Spleen (tissue), 7 donors: ENCODE measurements at regions not wholly inside any gene's neighbourhood (a gene's known extent, or its start where the extent isn't known, plus 50 kb on each side); places are given as distances from the start of the nearest gene placed in this dataset.

Experiments used
- POLR2AphosphoS5 ChIP-seq, 3 donors: sonication (generic); formaldehyde crosslinking; IDR thresholded peaks; one replicate each; pipeline ENCODE4 v1.5.1; 2017; ENCODE audit warnings: antibody characterized with exemption in 3 of 3
- TF ChIP-seq, protein P1 (sequence below), 11 experiments: fragments of 200-600 bp in 7 of 11; fragments of 450-650 bp in 4 of 11; sonication (generic) in 4 of 11; IDR thresholded peaks in 8 of 11; conservative IDR thresholded peaks in 3 of 11; 1 replicate in 7 of 11; 2 replicates in 4 of 11; pipeline versions ENCODE4 v1.4.0 to v1.8.0; 2016 to 2021; ENCODE audit warnings: antibody characterized with exemption in 11 of 11, inconsistent platforms in 4 of 11, mild to moderate bottlenecking in 1 of 11
- donor health status: DM: no; HTN: no; CAD: no; lungs with moderate emphysema.
- donor health status: DM: no; HTN: no; CAD: no.
- donor health status: DM: no; HTN: no; CAD: no.

DNA sequence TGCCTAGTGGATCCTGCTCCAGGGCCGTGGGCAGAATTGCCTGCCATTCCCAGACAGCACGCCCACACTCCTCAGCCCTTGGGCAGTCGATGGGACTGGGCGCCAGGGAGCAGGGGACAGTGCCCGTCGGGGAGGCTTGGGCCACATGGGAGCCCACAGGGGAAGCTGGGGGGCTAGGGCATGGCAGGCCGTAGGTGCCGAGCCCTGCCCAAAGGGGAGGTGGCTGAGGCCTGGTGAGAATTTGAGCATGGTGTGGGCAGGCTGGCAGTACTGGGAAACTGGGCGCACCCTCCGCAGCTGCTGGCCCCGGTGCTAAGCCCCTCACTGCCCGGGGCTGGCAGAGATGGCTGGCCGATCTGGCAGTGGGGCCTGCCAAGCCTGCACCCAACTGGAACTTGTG is 1225.9 kb upstream of the EPHA6 start:
- TF ChIP-seq POLR2AphosphoS5 (IDR thresholded peaks at IDR 0.05): no peak
- TF ChIP-seq, protein P1, sequence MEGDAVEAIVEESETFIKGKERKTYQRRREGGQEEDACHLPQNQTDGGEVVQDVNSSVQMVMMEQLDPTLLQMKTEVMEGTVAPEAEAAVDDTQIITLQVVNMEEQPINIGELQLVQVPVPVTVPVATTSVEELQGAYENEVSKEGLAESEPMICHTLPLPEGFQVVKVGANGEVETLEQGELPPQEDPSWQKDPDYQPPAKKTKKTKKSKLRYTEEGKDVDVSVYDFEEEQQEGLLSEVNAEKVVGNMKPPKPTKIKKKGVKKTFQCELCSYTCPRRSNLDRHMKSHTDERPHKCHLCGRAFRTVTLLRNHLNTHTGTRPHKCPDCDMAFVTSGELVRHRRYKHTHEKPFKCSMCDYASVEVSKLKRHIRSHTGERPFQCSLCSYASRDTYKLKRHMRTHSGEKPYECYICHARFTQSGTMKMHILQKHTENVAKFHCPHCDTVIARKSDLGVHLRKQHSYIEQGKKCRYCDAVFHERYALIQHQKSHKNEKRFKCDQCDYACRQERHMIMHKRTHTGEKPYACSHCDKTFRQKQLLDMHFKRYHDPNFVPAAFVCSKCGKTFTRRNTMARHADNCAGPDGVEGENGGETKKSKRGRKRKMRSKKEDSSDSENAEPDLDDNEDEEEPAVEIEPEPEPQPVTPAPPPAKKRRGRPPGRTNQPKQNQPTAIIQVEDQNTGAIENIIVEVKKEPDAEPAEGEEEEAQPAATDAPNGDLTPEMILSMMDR (IDR thresholded peaks at IDR 0.05 in 8 of 11, conservative IDR thresholded peaks at IDR 0.05 in 3 of 11): no peak
